IPS DF 6.9 (cell line): ENCODE measurements at regions not wholly inside any gene's neighbourhood (a gene's known extent, or its start where the extent isn't known, plus 50 kb on each side); places are given as distances from the start of the nearest gene placed in this dataset.
"Not testable (repeated sequence)": the region's sequence is repeated elsewhere in the genome, so short reads cannot be mapped to it uniquely, and the experiment has no call there.

Source experiments
- DNase-seq: peaks from one replicate; pipeline ENCODE4 v3.0.0-alpha.2; 2013; ENCODE audit warnings: low read depth, low spot score
- H3K27ac ChIP-seq: one replicate; pipeline ENCODE4 v1.5.1; 2013; ENCODE audit warnings: low read length, control low read depth
- H3K27me3 ChIP-seq: 2 replicates; pipeline ENCODE4 v1.6.1; 2013; ENCODE audit warnings: mild to moderate bottlenecking, low read length; ENCODE audit not compliant: control insufficient read depth, insufficient read depth
- H3K36me3 ChIP-seq: 2 replicates; pipeline ENCODE4 v1.6.1; 2013; ENCODE audit warnings: low read length; ENCODE audit not compliant: control insufficient read depth, insufficient read depth
- H3K4me1 ChIP-seq: 2 replicates; pipeline ENCODE4 v1.6.1; 2013; ENCODE audit warnings: low read length; ENCODE audit not compliant: control insufficient read depth, insufficient read depth
- H3K4me3 ChIP-seq: 2 replicates; pipeline ENCODE4 v1.5.1; 2013; ENCODE audit warnings: mild to moderate bottlenecking, low read length
- H3K9me3 ChIP-seq: 2 replicates; pipeline ENCODE4 v1.6.1; 2013; ENCODE audit warnings: low read length, inconsistent platforms; ENCODE audit not compliant: control insufficient read depth, insufficient read depth
- WGBS: extraction: QIAGEN DNeasy Blood & Tissue Kit; methylation state at CpG from one replicate; pipeline ENCODE4 v1.1.7; 2013; ENCODE audit warnings: mixed read lengths, missing lambda C conversion rate; ENCODE audit not compliant: insufficient read length, insufficient coverage; 5-methylcytosine and 5-hydroxymethylcytosine counted together

DNA sequence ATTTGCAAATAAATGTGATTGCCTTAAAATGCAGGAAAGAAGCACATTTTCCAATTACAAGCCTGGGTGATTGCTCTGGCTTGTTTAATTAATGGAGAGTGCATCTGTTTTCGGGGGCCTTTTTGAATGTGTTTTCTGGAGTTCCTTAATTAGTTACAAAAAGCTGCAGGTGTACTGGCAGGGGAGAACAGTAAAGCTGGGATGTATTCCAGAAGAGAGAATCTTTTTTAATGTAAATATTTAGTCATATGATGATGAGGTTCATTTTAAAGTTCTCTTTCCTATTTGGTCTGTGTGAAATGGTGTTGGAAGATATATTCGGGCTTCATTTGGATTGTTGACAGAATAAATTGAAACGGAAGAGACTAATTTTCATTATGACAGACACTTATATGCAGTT, 70.9 kb upstream of the N4BP1 start:
- Histone ChIP-seq H3K36me3 (no peaks in the 10 kb centered on the region), H3K27me3 (no peaks in the 10 kb centered on the region), H3K4me3 (no peak overlapping the region), H3K4me1 (no peaks in the 10 kb centered on the region), H3K27ac (no peak overlapping the region), H3K9me3 (no peaks in the 10 kb centered on the region)
- WGBS: 100% methylated on average over 1 of the region's 3 CpGs
- no peak for DNase-seq

DNA sequence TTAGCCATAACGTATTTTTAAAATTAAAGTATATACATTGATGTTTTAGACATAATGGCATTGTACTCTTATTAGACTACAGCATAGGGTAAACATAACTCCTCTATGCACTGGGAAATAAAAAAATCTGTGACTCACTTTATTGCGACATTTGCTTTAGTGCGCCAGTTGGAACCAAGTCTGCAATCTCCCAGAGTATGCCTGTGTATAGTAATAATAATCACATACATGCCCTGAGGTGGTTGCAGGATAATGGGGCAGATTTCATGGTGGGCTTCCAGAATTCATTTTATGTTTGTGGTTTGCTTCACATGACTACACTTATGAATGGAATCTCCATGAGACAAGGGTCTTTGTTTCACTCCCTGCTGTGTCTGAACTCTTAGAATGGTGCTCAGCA, 66.9 kb upstream of the N4BP1 start:
- Histone ChIP-seq H3K27ac (no peak overlapping the region), H3K36me3 (no peaks in the 10 kb centered on the region), H3K9me3 (no peaks in the 10 kb centered on the region), H3K27me3 (no peaks in the 10 kb centered on the region), H3K4me3 (no peak overlapping the region), H3K4me1 (no peaks in the 10 kb centered on the region)
- DNase-seq: no peak
- WGBS: no CpG with 5 or more reads among the region's 3 CpGs

DNA sequence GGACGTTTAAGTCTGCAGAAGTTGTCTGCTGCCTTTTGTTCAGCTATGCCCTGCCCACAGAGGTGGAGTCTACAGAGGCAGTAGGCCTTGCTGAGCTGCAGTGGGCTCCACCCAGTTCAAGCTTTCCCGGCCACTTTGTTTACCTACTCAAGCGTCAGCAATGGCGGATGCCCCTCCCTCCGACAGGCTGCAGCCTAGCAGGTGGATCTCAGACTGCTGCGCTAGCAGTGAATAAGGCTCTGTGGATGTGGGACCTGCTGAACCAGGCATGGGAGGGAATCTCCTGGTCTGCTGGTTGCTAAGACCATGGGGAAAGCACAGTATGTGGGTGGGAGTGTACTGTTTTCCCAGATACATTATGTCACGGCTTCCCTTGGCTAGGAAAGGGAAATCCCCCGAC, 58.2 kb upstream of the N4BP1 start:
- DNase-seq, H3K36me3 ChIP-seq, H3K9me3 ChIP-seq, H3K4me3 ChIP-seq, H3K27ac ChIP-seq, H3K27me3 ChIP-seq, H3K4me1 ChIP-seq: not testable (repeated sequence)
- WGBS: no CpG with 5 or more reads among the region's 8 CpGs

- WGBS: no CpG with 5 or more reads among the region's 1 CpG
- Histone ChIP-seq H3K4me1 (no peaks in the 10 kb centered on the region), H3K27me3 (no peaks in the 10 kb centered on the region), H3K4me3 (no peak overlapping the region), H3K9me3 (no peaks in the 10 kb centered on the region), H3K36me3 (no peaks in the 10 kb centered on the region), H3K27ac (no peak overlapping the region)
- no peak for DNase-seq
Observed at GRCh38 chr16:48659940-48660339, 50.0 kb upstream of the N4BP1 start.
